ENCODE measurements at regions not wholly inside any gene's neighbourhood (a gene's known extent, or its start where the extent isn't known, plus 50 kb on each side); places are given as distances from the start of the nearest gene placed in this dataset.

GRCh38 chr11:45730014-45730413 lies 64.6 kb upstream of the CHST1 start:
- TF ChIP-seq POLR2AphosphoS5 (IDR thresholded peaks at IDR 0.05; ENCODE audit: low read depth, low read length) (no peak), SIN3A (IDR thresholded peaks at IDR 0.05; ENCODE audit: borderline replicate concordance, insufficient read depth, low read length) (no peak)
- TF ChIP-seq, protein P1, sequence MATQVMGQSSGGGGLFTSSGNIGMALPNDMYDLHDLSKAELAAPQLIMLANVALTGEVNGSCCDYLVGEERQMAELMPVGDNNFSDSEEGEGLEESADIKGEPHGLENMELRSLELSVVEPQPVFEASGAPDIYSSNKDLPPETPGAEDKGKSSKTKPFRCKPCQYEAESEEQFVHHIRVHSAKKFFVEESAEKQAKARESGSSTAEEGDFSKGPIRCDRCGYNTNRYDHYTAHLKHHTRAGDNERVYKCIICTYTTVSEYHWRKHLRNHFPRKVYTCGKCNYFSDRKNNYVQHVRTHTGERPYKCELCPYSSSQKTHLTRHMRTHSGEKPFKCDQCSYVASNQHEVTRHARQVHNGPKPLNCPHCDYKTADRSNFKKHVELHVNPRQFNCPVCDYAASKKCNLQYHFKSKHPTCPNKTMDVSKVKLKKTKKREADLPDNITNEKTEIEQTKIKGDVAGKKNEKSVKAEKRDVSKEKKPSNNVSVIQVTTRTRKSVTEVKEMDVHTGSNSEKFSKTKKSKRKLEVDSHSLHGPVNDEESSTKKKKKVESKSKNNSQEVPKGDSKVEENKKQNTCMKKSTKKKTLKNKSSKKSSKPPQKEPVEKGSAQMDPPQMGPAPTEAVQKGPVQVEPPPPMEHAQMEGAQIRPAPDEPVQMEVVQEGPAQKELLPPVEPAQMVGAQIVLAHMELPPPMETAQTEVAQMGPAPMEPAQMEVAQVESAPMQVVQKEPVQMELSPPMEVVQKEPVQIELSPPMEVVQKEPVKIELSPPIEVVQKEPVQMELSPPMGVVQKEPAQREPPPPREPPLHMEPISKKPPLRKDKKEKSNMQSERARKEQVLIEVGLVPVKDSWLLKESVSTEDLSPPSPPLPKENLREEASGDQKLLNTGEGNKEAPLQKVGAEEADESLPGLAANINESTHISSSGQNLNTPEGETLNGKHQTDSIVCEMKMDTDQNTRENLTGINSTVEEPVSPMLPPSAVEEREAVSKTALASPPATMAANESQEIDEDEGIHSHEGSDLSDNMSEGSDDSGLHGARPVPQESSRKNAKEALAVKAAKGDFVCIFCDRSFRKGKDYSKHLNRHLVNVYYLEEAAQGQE (IDR thresholded peaks at IDR 0.05; ENCODE audit: insufficient read depth in 1 of 2, low read depth in 2 of 2, low read length in 2 of 2): no peak

Measured in PFSK-1 (cell line).